ENCODE measurements at regions not wholly inside any gene's neighbourhood (a gene's known extent, or its start where the extent isn't known, plus 50 kb on each side); places are given as distances from the start of the nearest gene placed in this dataset.
"Not testable (repeated sequence)": the region's sequence is repeated elsewhere in the genome, so short reads cannot be mapped to it uniquely, and the experiment has no call there.

- H3K4me3 ChIP-seq (ENCODE audit: low read depth, low read length): no peak overlapping the region
- no peak for DNase-seq (ENCODE audit: low read depth)
- TF ChIP-seq, protein P1, sequence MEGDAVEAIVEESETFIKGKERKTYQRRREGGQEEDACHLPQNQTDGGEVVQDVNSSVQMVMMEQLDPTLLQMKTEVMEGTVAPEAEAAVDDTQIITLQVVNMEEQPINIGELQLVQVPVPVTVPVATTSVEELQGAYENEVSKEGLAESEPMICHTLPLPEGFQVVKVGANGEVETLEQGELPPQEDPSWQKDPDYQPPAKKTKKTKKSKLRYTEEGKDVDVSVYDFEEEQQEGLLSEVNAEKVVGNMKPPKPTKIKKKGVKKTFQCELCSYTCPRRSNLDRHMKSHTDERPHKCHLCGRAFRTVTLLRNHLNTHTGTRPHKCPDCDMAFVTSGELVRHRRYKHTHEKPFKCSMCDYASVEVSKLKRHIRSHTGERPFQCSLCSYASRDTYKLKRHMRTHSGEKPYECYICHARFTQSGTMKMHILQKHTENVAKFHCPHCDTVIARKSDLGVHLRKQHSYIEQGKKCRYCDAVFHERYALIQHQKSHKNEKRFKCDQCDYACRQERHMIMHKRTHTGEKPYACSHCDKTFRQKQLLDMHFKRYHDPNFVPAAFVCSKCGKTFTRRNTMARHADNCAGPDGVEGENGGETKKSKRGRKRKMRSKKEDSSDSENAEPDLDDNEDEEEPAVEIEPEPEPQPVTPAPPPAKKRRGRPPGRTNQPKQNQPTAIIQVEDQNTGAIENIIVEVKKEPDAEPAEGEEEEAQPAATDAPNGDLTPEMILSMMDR (conservative IDR thresholded peaks at IDR 0.05; ENCODE audit: low read depth, low read length): no peak
These were observed 581.9 kb downstream of the ALG10 start for GRCh38 chr12:34604227-34604626.

DNA sequence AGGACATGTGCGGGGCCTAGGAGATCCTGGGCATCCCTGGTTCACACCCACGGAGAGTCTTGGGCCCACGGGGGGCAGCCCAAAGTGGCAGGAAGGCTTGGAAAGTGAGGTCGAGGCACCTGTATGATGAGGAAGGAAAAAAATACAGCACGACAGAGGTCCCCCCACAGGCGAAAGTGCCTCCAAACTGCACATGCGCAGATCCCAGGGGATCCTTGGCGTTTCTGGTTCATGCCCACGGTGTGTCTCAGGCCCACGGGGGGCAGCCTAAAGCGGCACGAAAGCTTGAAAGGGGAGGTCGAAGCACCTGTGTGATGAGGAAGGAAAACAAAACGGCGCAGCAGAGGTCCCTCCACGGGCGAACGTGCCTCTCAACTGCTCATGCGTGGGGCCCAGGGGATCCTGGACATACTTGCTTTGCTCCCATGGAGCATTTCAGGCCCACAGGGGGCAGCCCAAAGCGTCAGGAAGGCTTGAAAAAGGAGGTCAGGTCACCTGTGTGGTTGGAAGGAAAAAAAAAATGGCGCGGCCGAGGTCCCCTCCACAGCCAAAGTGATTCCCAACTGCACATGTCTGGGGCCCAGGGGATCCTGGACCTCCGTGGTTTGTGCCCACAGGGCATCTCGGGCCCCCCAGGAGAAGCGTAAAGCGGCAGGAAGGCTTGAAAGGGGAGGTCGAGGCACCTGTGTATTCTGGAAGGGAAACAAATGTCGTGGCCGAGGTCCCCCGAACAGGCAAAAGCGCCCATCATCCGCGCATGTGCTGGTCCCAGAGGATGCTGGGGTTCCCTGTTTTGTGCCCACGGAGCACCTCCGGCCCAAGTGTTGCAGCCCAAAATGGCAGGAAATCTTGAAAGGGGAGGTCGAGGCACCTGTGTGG, 582.6 kb downstream of the ALG10 start:
- no peak overlapping the region for H3K4me3 ChIP-seq (ENCODE audit: low read depth, low read length)
- TF ChIP-seq, protein P1 (conservative IDR thresholded peaks at IDR 0.05; ENCODE audit: low read depth, low read length): no peak
- no peak for DNase-seq (ENCODE audit: low read depth)

DNA sequence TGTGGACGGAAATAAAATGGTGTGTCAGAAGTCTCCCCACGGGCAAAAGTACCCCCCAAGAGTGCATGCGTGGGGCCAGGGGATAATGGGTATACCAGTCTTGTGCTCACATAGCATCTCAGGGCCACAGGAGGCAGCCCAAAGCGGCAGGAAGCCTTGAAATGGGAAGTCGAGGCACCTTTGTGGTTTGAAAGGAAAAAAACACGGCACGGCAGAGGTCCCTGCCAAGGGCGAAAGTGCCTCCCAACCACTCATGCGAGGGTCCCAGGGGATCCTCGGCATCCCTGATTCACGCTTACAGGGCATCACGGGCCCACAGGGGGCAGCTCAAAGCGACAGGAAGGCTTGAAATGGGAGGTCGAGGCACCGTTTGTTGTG, 583.2 kb downstream of the ALG10 start:
- no peak overlapping the region for H3K4me3 ChIP-seq (ENCODE audit: low read depth, low read length)
- no peak for DNase-seq (ENCODE audit: low read depth)
- TF ChIP-seq, protein P1 (conservative IDR thresholded peaks at IDR 0.05; ENCODE audit: low read depth, low read length): no peak

DNA sequence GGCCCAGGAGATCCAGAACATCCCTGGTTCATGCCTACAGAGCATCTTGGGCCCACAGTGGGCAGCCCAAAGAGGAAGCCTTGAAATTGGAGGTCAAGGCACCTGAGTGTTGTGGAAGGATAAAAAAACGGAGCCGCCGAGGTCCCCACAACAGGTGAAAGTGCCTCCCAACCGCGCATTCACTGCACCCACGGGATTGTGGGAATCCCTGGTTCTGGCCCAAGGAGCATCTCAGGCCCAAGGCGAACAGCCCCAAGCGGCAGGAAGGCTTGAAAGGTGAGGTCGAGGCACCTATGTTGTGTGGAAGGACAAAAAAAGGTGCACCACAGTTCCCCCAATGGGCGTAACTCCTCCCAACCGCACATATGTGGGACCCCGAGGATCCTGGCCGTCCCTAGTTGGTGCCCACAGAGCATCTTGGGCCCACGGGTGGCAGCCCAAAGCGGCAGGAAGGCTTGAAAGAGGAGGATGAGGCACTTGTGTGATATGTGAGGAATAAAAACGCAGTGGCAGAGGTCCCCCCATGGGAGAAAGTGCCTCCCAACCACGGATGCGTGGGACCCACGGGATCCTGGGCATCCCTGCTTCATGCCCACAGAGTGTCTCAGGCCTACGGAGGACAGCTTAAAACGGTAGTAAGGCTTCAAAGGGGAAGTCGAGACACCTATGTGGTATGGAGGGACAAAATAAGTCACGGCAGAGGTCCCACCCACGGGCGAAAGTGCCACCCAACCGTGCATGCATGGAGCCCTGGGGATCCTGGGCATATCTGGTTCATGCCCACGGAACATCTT, 583.9 kb downstream of the ALG10 start:
- no peak overlapping the region for H3K4me3 ChIP-seq (ENCODE audit: low read depth, low read length)
- TF ChIP-seq, protein P1 (conservative IDR thresholded peaks at IDR 0.05; ENCODE audit: low read depth, low read length): no peak
- no peak for DNase-seq (ENCODE audit: low read depth)

- no peak for DNase-seq (ENCODE audit: low read depth)
- TF ChIP-seq, protein P1 (conservative IDR thresholded peaks at IDR 0.05; ENCODE audit: low read depth, low read length): no peak
- no peak overlapping the region for H3K4me3 ChIP-seq (ENCODE audit: low read depth, low read length)
These were observed 584.6 kb downstream of the ALG10 start for GRCh38 chr12:34606749-34607519.

- no peak for DNase-seq (ENCODE audit: low read depth)
- TF ChIP-seq, protein P1 (conservative IDR thresholded peaks at IDR 0.05; ENCODE audit: low read depth, low read length): no peak
- no peak overlapping the region for H3K4me3 ChIP-seq (ENCODE audit: low read depth, low read length)
These were observed 585.4 kb downstream of the ALG10 start for GRCh38 chr12:34607520-34608195.

DNA sequence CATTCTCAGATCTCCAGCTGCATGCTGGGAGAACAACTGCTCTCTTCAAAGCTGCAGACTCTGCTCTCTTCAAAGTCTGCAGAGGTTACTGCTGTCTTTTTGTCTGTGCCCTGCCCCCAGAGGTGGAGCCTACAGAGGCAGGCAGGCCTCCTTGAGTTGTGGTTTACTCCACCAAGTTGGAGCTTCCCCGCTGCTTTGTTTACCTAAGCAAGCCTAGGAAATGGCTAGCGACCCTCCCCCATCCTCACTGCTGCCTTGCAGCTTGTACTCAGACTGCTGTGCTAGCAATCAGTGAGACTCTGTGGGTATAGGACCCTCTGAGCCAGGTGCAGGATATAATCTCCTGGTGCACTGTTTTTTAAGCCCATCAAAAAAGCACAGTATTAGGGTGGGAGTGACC, 591.7 kb downstream of the ALG10 start:
- not testable (repeated sequence) for H3K4me3 ChIP-seq (ENCODE audit: low read depth, low read length); DNase-seq (ENCODE audit: low read depth)
